ENCODE measurements at regions not wholly inside any gene's neighbourhood (a gene's known extent, or its start where the extent isn't known, plus 50 kb on each side); places are given as distances from the start of the nearest gene placed in this dataset.
"Not testable (repeated sequence)": the region's sequence is repeated elsewhere in the genome, so short reads cannot be mapped to it uniquely, and the experiment has no call there.

DNA sequence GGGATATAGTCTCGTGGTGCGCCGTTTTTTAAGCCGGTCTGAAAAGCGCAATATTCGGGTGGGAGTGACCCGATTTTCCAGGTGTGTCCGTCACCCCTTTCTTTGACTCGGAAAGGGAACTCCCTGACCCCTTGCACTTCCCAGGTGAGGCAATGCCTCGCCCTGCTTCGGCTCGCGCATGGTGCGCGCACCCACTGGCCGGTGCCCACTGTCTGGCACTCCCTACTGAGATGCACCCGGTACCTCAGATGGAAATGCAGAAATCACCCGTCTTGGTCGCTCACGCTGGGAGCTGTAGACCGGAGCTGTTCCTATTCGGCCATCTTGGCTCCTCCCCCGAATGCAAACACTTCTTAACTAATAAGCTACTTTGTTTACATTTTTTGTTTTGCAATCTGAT, 914.9 kb downstream of the OTOL1 start:
- TF ChIP-seq CTCF (conservative IDR thresholded peaks at IDR 0.05 in 1 of 2, IDR thresholded peaks at IDR 0.05 in 1 of 2; ENCODE audit: low read depth in 1 of 2, low read length in 2 of 2); EZH2 (IDR thresholded peaks at IDR 0.05; ENCODE audit: low read length, missing control alignments): not testable (repeated sequence)
